ENCODE measurements at regions not wholly inside any gene's neighbourhood (a gene's known extent, or its start where the extent isn't known, plus 50 kb on each side); places are given as distances from the start of the nearest gene placed in this dataset.

- TF ChIP-seq, protein P1, sequence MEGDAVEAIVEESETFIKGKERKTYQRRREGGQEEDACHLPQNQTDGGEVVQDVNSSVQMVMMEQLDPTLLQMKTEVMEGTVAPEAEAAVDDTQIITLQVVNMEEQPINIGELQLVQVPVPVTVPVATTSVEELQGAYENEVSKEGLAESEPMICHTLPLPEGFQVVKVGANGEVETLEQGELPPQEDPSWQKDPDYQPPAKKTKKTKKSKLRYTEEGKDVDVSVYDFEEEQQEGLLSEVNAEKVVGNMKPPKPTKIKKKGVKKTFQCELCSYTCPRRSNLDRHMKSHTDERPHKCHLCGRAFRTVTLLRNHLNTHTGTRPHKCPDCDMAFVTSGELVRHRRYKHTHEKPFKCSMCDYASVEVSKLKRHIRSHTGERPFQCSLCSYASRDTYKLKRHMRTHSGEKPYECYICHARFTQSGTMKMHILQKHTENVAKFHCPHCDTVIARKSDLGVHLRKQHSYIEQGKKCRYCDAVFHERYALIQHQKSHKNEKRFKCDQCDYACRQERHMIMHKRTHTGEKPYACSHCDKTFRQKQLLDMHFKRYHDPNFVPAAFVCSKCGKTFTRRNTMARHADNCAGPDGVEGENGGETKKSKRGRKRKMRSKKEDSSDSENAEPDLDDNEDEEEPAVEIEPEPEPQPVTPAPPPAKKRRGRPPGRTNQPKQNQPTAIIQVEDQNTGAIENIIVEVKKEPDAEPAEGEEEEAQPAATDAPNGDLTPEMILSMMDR (IDR thresholded peaks at IDR 0.05) = no peak
- TF ChIP-seq POLR2AphosphoS5 (IDR thresholded peaks at IDR 0.05; ENCODE audit: insufficient read depth in 1 of 2, low read depth in 1 of 2) (no peak), POLR2A (IDR thresholded peaks at IDR 0.05) (no peak)
Measured at GRCh38 chr4:29966386-29966785, 753.8 kb upstream of the PCDH7 start.

Measured in vagina (tissue), 2 donors.